ENCODE measurements at regions not wholly inside any gene's neighbourhood (a gene's known extent, or its start where the extent isn't known, plus 50 kb on each side); places are given as distances from the start of the nearest gene placed in this dataset.

DNA sequence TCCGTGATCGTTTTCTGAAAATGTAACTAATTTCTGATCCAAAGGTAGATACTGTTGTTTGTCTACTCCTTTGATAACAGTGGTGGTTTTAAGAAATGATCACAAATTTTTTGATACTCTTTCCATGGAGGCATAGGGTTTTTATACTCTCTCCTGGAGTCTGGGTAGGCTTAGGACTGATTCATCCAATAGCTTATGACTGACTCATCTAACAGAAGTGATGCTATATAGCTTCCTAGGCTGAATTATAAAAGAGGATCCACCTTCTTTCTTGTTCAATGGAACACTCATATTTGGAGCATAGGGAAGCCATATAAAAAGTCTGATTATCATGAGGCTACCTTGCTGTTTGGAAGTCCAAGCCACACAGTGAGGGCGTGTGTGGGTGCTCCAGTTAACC is 84.3 kb downstream of the CHST2 start:
- ATAC-seq (no peak), DNase-seq (ENCODE audit: low read depth, low spot score) (no peak), FAIRE-seq (no peak)
- BruUV-seq (replicated peaks) = no TSS peak
- Histone ChIP-seq H3K27me3 (replicated peaks in 1 of 2; ENCODE audit: control insufficient read depth in 2 of 2, insufficient read depth in 2 of 2, low read length in 1 of 2) (no peaks in the 10 kb centered on the region), H3K79me2 (ENCODE audit: control insufficient read depth, insufficient read depth, low read length) (no peaks in the 10 kb centered on the region), H4K20me1 (ENCODE audit: control insufficient read depth, insufficient read depth) (no peaks in the 10 kb centered on the region), H3K4me3 (no peak overlapping the region), H3K4me2 (ENCODE audit: control insufficient read depth, insufficient read depth) (no peak overlapping the region), H3K27ac (ENCODE audit: control insufficient read depth, insufficient read depth) (no peak overlapping the region), H2AFZ (ENCODE audit: control insufficient read depth, low read depth, low read length) (no peak overlapping the region), H3K9ac (ENCODE audit: control insufficient read depth, insufficient read depth, low read length) (no peak overlapping the region), H3K9me3 (replicated peaks; ENCODE audit: control insufficient read depth, insufficient read depth, low read length) (peaks cover 4% of the 10 kb centered on the region), H3K4me1 (ENCODE audit: control insufficient read depth, insufficient read depth, low read length) (peaks cover 21% of the 10 kb centered on the region), H3K36me3 (ENCODE audit: control insufficient read depth in 2 of 2, insufficient read depth in 2 of 2, low read length in 1 of 2) (no peaks in the 10 kb centered on the region)
- TF ChIP-seq ZBED1 (IDR thresholded peaks at IDR 0.05; ENCODE audit: borderline replicate concordance) (no peak), MTA2 (IDR thresholded peaks at IDR 0.05; ENCODE audit: low read depth) (no peak), BRCA1 (IDR thresholded peaks at IDR 0.05; ENCODE audit: low read depth, low read length) (no peak)
- TF ChIP-seq, protein P1, sequence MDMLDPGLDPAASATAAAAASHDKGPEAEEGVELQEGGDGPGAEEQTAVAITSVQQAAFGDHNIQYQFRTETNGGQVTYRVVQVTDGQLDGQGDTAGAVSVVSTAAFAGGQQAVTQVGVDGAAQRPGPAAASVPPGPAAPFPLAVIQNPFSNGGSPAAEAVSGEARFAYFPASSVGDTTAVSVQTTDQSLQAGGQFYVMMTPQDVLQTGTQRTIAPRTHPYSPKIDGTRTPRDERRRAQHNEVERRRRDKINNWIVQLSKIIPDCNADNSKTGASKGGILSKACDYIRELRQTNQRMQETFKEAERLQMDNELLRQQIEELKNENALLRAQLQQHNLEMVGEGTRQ (IDR thresholded peaks at IDR 0.05; ENCODE audit: borderline replicate concordance, low read depth, low read length) = no peak
- RAD21 ChIA-PET (ENCODE audit: unreplicated experiment) = no interaction called here
- SMC1A ChIA-PET (ENCODE audit: uncharacterized antibody, unreplicated experiment) = interaction anchor here (0.5 to 1.7 kb wide), 6 partner anchors 10 to 80 kb away, joined by 3 to 7 read pairs (median 3); no protein-coding TSS in a partner anchor
- in situ Hi-C loops (cut with MboI) (no loop called here), intact Hi-C loops (cut with micrococcal nuclease; ENCODE audit: unreplicated experiment) (no loop called here)
- POLR2A ChIA-PET = no interaction called here
- CTCF ChIA-PET = interaction anchor here (1.2 kb wide), 1 partner anchor 38 kb away, joined by 3 read pairs; no protein-coding TSS in a partner anchor
- WGBS (ENCODE audit: insufficient coverage, insufficient replicate concordance, low lambda C conversion rate, missing lambda C conversion rate) = 67% methylated on average over 3 of the region's 3 CpGs

DNA sequence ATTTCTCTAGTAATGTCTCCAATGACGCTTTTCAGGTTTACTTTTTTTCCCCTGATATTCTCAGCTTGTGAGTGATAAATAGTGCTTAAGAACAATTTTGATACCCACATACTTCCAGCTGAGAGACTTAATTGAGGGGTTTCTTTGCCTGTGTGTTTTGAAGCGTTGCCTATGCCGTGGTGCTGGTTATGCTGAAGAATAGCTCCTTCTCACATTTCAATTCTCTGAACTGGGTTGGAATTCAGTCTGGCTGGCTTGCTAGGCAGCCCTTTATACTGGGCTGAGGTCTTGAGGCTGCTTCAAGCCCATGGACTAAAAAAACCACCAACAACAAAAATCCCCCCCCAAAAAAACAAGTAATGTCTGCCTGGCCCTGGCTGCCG is 87.4 kb downstream of the CHST2 start:
- DNase-seq (ENCODE audit: low read depth, low spot score) = no peak
- 1% methylated on average over 4 of the region's 4 CpGs for WGBS (ENCODE audit: insufficient coverage, insufficient replicate concordance, low lambda C conversion rate, missing lambda C conversion rate)
- ChIA-PET POLR2A (interaction anchor here (0.6 to 1.1 kb wide), 4 partner anchors 11 to 49 kb away, joined by 3 to 4 read pairs (median 4); no protein-coding TSS in a partner anchor), CTCF (interaction anchor here (0.6 to 1.9 kb wide), 12 partner anchors 9 to 468 kb away, joined by 3 to 7 read pairs (median 4); no protein-coding TSS in a partner anchor), SMC1A (ENCODE audit: uncharacterized antibody, unreplicated experiment) (interaction anchor here (0.6 to 3.8 kb wide), 26 partner anchors 9 to 575 kb away, joined by 3 to 29 read pairs (median 4); no protein-coding TSS in a partner anchor), RAD21 (ENCODE audit: unreplicated experiment) (interaction anchor here (0.8 to 3.5 kb wide), 18 partner anchors 9 to 467 kb away, joined by 3 to 19 read pairs (median 4); no protein-coding TSS in a partner anchor)
- peak overlapping the region; percentile 10; the same call in 1 of the 2 replicates for H3K9ac ChIP-seq (ENCODE audit: control insufficient read depth, insufficient read depth, low read length)
- H3K4me2 ChIP-seq (ENCODE audit: control insufficient read depth, insufficient read depth) = peak overlapping the region; percentile 31; the same call in 1 of the 2 replicates
- H4K20me1 ChIP-seq (ENCODE audit: control insufficient read depth, insufficient read depth) = no peaks in the 10 kb centered on the region
- peaks cover 27% of the 10 kb centered on the region for H3K4me1 ChIP-seq (ENCODE audit: control insufficient read depth, insufficient read depth, low read length)
- H3K79me2 ChIP-seq (ENCODE audit: control insufficient read depth, insufficient read depth, low read length) = no peaks in the 10 kb centered on the region
- TF ChIP-seq RB1 (IDR thresholded peaks at IDR 0.05; ENCODE audit: borderline replicate concordance) (no peak), SMC3 (IDR thresholded peaks at IDR 0.05; ENCODE audit: borderline replicate concordance, low read length) (0 out of 2 replicates have a peak, but pooled peaks have one; percentile 7), RAD51 (IDR thresholded peaks at IDR 0.05) (no peak), PML (IDR thresholded peaks at IDR 0.05; ENCODE audit: low read length) (no peak; the same call in 1 of the 2 replicates), GABPA (IDR thresholded peaks at IDR 0.05; ENCODE audit: low read depth) (no peak), NFXL1 (IDR thresholded peaks at IDR 0.05; ENCODE audit: borderline replicate concordance) (no peak)
- intact Hi-C loops (cut with micrococcal nuclease; ENCODE audit: unreplicated experiment) (loop anchor here (1.0 to 2.0 kb wide), 3 partner anchors 27 to 86 kb away; no protein-coding TSS in a partner anchor), in situ Hi-C loops (cut with MboI) (no loop called here)
- peaks cover 4% of the 10 kb centered on the region for H3K9me3 ChIP-seq (replicated peaks; ENCODE audit: control insufficient read depth, insufficient read depth, low read length)
- FAIRE-seq = peak; percentile 18
- no peaks in the 10 kb centered on the region for H3K27me3 ChIP-seq (replicated peaks in 1 of 2; ENCODE audit: control insufficient read depth in 2 of 2, insufficient read depth in 2 of 2, low read length in 1 of 2)
- BruUV-seq (replicated peaks) = no TSS peak
- H2AFZ ChIP-seq (ENCODE audit: control insufficient read depth, low read depth, low read length) = peak overlapping the region; percentile 56
- H3K27ac ChIP-seq (ENCODE audit: control insufficient read depth, insufficient read depth) = peak overlapping the region; percentile 62
- no peaks in the 10 kb centered on the region for H3K36me3 ChIP-seq (ENCODE audit: control insufficient read depth in 2 of 2, insufficient read depth in 2 of 2, low read length in 1 of 2)
- H3K4me3 ChIP-seq = no peak overlapping the region
- peak; percentile 61 for ATAC-seq

All from GM12878 (cell line).